Fibroblast of lung (primary cell): ENCODE measurements at regions not wholly inside any gene's neighbourhood (a gene's known extent, or its start where the extent isn't known, plus 50 kb on each side); places are given as distances from the start of the nearest gene placed in this dataset.

Experiments
- CTCF ChIP-seq, 2 donors: IDR thresholded peaks in 1 of 2; conservative IDR thresholded peaks in 1 of 2; 1 replicate in 1 of 2; 2 replicates in 1 of 2; pipeline ENCODE4 v1.5.1; 2011 to 2012; ENCODE audit warnings: low read length in 2 of 2, control low read depth in 1 of 2, inconsistent platforms in 1 of 2, low read depth in 1 of 2, mild to moderate bottlenecking in 1 of 2
- EZH2 ChIP-seq: IDR thresholded peaks from 2 replicates; pipeline ENCODE4 v1.5.1; 2012; ENCODE audit warnings: low read length, control low read depth, mild to moderate bottlenecking; ENCODE audit errors: missing control alignments

GRCh38 chr14:86779416-86779815, 1213.6 kb downstream of the GALC start:
- TF ChIP-seq CTCF (conservative IDR thresholded peaks at IDR 0.05 in 1 of 2, IDR thresholded peaks at IDR 0.05 in 1 of 2; ENCODE audit: low read depth in 1 of 2, low read length in 2 of 2) (no peak), EZH2 (no peak)
